Smooth muscle cell (in vitro differentiated cells): ENCODE measurements at regions not wholly inside any gene's neighbourhood (a gene's known extent, or its start where the extent isn't known, plus 50 kb on each side); places are given as distances from the start of the nearest gene placed in this dataset.

Source experiments
- DNase-seq: peaks from one replicate; lab custom pipeline; 2025; ENCODE audit not compliant: unreplicated experiment; lab: John Stamatoyannopoulos, UW
- H2AFZ ChIP-seq: fragments of 200-600 bp; sonication (generic); 2 replicates; pipeline ENCODE4 v1.6.0; 2016; ENCODE audit warnings: antibody characterized with exemption, low read depth, mild to moderate bottlenecking
- H3F3A ChIP-seq: fragments of 200-600 bp; sonication (generic); 2 replicates; pipeline ENCODE4 v1.6.0; 2017; ENCODE audit warnings: antibody characterized with exemption, low read depth
- H3K27ac ChIP-seq: fragments of 200-600 bp; sonication (generic); 2 replicates; pipeline ENCODE4 v1.5.1; 2016; ENCODE audit warnings: low read depth, mild to moderate bottlenecking
- H3K27me3 ChIP-seq: fragments of 200-600 bp; sonication (generic); 2 replicates; pipeline ENCODE4 v1.6.1; 2016; ENCODE audit warnings: low read depth, mild to moderate bottlenecking
- H3K36me3 ChIP-seq: fragments of 200-600 bp; sonication (generic); 2 replicates; pipeline ENCODE4 v1.5.1; 2016; ENCODE audit warnings: low read depth
- H3K4me1 ChIP-seq: fragments of 200-600 bp; sonication (generic); 2 replicates; pipeline ENCODE4 v1.5.1; 2016; ENCODE audit warnings: low read depth
- H3K4me2 ChIP-seq: fragments of 200-600 bp; sonication (generic); 2 replicates; pipeline ENCODE4 v1.6.0; 2016; ENCODE audit warnings: mild to moderate bottlenecking
- H3K4me3 ChIP-seq: fragments of 200-600 bp; sonication (generic); 2 replicates; pipeline ENCODE4 v1.5.1; 2016; ENCODE audit warnings: mild to moderate bottlenecking
- H3K79me2 ChIP-seq: fragments of 200-600 bp; sonication (generic); 2 replicates; pipeline ENCODE4 v1.6.0; 2016; ENCODE audit warnings: low read depth, mild to moderate bottlenecking
- H3K9ac ChIP-seq: fragments of 200-600 bp; sonication (generic); 2 replicates; pipeline ENCODE4 v1.6.0; 2016; ENCODE audit warnings: low read depth
- H3K9me3 ChIP-seq: fragments of 200-600 bp; sonication (generic); replicated peaks from 2 replicates; pipeline ENCODE4 v1.5.1; 2016; ENCODE audit warnings: low read depth
- H4K20me1 ChIP-seq: fragments of 200-600 bp; sonication (generic); 2 replicates; pipeline ENCODE4 v1.6.0; 2016; ENCODE audit warnings: low read depth
- WGBS: methylation state at CpG from one replicate; pipeline ENCODE4 v1.1.7; 2016; ENCODE audit warnings: low lambda C conversion rate; 5-methylcytosine and 5-hydroxymethylcytosine counted together
- TF ChIP-seq, protein P1 (sequence below): fragments of 200-600 bp; sonication (generic); IDR thresholded peaks from 2 replicates; pipeline ENCODE4 v1.5.1; 2017; ENCODE audit warnings: borderline replicate concordance, mild to moderate bottlenecking, antibody characterized with exemption; ENCODE audit not compliant: insufficient read depth, poor library complexity, severe bottlenecking

DNA sequence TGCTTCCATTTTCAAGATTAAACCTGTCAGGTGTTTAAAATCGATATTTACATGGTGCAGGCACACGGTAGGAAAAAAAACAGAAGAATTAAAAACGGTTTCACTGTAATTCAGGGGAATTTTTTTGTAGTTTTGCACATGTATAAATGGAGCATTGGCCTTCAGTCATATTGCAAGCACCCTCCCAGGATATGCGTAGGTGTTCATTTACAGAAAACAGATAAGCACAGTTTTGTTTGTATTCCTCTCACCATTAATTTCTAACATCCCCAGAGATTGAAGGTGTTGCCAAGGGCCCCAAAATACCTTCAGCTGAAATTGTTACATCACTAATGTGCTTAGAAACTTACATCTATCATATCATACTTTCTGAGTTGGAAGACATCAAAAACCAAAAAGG lies 427.1 kb upstream of the NR2F2 start:
- H3F3A ChIP-seq, result no peaks in the 10 kb centered on the region
- H3K79me2 ChIP-seq, result no peaks in the 10 kb centered on the region
- no peak overlapping the region for H3K4me3 ChIP-seq
- H3K4me2 ChIP-seq, result no peak overlapping the region
- DNase-seq, result no peak
- 90% methylated on average over 4 of the region's 4 CpGs for WGBS
- no peak overlapping the region for H3K27ac ChIP-seq
- H3K27me3 ChIP-seq, result peaks cover 39% of the 10 kb centered on the region
- TF ChIP-seq, protein P1, sequence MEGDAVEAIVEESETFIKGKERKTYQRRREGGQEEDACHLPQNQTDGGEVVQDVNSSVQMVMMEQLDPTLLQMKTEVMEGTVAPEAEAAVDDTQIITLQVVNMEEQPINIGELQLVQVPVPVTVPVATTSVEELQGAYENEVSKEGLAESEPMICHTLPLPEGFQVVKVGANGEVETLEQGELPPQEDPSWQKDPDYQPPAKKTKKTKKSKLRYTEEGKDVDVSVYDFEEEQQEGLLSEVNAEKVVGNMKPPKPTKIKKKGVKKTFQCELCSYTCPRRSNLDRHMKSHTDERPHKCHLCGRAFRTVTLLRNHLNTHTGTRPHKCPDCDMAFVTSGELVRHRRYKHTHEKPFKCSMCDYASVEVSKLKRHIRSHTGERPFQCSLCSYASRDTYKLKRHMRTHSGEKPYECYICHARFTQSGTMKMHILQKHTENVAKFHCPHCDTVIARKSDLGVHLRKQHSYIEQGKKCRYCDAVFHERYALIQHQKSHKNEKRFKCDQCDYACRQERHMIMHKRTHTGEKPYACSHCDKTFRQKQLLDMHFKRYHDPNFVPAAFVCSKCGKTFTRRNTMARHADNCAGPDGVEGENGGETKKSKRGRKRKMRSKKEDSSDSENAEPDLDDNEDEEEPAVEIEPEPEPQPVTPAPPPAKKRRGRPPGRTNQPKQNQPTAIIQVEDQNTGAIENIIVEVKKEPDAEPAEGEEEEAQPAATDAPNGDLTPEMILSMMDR, result no peak
- no peaks in the 10 kb centered on the region for H3K4me1 ChIP-seq
- H3K9ac ChIP-seq, result no peak overlapping the region
- no peaks in the 10 kb centered on the region for H3K36me3 ChIP-seq
- no peaks in the 10 kb centered on the region for H4K20me1 ChIP-seq
- H3K9me3 ChIP-seq, result no peaks in the 10 kb centered on the region
- H2AFZ ChIP-seq, result no peak overlapping the region

DNA sequence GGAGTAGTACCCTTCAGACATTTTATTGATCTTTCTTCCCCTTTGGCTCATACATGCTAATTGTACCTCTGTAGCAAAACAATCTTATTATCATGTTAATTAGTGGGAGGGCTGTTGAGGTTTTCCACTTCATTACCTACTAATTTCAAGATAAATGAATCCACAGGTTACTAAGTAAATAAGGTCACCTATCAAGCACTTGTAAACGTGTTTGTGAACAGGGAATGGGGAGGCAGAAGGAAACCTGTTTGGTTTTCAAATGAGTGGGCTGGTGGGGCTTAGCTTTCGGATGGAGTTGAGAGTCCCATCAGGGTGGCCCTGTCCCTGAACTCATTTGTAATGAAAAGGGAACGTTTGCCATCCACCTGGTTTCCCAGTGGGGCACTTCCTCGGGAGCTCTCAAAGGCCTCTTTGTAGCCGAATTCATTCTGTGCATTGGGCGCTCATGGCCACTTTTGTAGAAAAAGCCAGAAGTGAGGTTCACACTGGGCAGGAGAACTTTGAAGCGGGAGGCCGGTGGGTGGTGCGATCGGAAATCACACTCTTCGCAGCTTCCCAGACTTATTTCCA lies 419.8 kb upstream of the NR2F2 start:
- no peak overlapping the region for H3K4me2 ChIP-seq
- DNase-seq, result no peak
- WGBS, result 19% methylated on average over 11 of the region's 11 CpGs
- no peak overlapping the region for H3K4me3 ChIP-seq
- H3K27ac ChIP-seq, result no peak overlapping the region
- H4K20me1 ChIP-seq, result no peaks in the 10 kb centered on the region
- H3K79me2 ChIP-seq, result no peaks in the 10 kb centered on the region
- H3K4me1 ChIP-seq, result peaks cover 35% of the 10 kb centered on the region
- no peak overlapping the region for H3K9ac ChIP-seq
- H2AFZ ChIP-seq, result no peak overlapping the region
- TF ChIP-seq, protein P1, result no peak
- H3F3A ChIP-seq, result no peaks in the 10 kb centered on the region
- peaks cover 72% of the 10 kb centered on the region for H3K27me3 ChIP-seq
- no peaks in the 10 kb centered on the region for H3K9me3 ChIP-seq
- H3K36me3 ChIP-seq, result no peaks in the 10 kb centered on the region

DNA sequence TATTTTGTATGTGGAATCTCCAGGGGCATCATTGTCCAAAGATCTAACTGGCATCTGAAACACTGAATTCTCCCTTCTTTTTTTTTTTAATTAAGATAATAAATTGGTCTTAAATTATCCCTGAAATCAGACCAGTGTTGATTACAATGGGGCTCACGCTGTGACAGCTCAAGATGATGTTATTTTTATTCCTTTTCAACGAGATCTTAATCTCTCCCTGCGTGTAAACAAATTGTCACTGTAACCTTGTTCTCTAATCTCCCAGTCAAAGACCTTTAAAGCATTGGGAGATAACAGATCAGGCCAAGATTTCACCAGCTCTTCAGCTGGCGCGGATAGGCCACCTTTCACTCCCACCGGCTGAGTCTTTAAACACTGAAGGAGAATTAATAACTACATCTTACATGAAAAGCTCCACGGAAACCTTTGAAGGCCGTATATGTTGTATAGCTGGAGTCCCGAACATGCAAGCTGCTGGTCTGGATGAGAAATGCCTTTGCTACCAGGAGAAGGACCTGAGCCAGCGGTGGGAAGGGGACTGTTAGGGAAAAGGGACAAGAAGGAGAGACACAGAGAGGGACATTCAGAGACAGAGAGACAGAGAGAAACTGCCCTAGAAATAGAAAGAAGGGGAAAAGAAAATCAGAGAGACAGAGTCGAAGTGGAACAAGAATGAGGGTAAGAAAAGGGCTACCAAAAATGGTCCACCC lies 418.8 kb upstream of the NR2F2 start:
- no peak for DNase-seq

More for the DNA sequence above, 418.8 kb upstream of the NR2F2 start:
- Histone ChIP-seq H3K4me3 (no peak overlapping the region), H3K36me3 (no peaks in the 10 kb centered on the region), H4K20me1 (no peaks in the 10 kb centered on the region), H3K79me2 (no peaks in the 10 kb centered on the region), H3K9ac (no peak overlapping the region), H3K4me2 (no peak overlapping the region), H3K4me1 (peaks cover 35% of the 10 kb centered on the region), H2AFZ (no peak overlapping the region), H3K27me3 (peaks cover 71% of the 10 kb centered on the region), H3F3A (no peaks in the 10 kb centered on the region), H3K9me3 (no peaks in the 10 kb centered on the region), H3K27ac (no peak overlapping the region)
- WGBS, result 33% methylated on average over 11 of the region's 11 CpGs
- TF ChIP-seq, protein P1, result no peak
